OCI-LY3 (cell line): ENCODE measurements at regions not wholly inside any gene's neighbourhood (a gene's known extent, or its start where the extent isn't known, plus 50 kb on each side); places are given as distances from the start of the nearest gene placed in this dataset.

Experiments
- H2AFZ ChIP-seq: fragments of 200-600, 300-600 bp; shearing (Covaris generic); 2 replicates; pipeline ENCODE4 v1.6.0; 2014; ENCODE audit warnings: antibody characterized with exemption, low read depth, low read length
- H3K27ac ChIP-seq: fragments of 200-600, 300-600 bp; sonication (generic); 2 replicates; pipeline ENCODE4 v1.5.1; 2014; ENCODE audit warnings: mild to moderate bottlenecking, low read length, moderate library complexity, mixed read lengths
- H3K27me3 ChIP-seq: fragments of 200-600, 300-600 bp; sonication (generic); 2 replicates; pipeline ENCODE4 v1.6.1; 2014; ENCODE audit warnings: low read depth, low read length, mixed read lengths
- H3K36me3 ChIP-seq: fragments of 200-600, 300-600 bp; sonication (generic); replicated peaks from 2 replicates; pipeline ENCODE3; 2014; ENCODE audit warnings: low read depth, low read length, mixed read lengths
- H3K4me1 ChIP-seq: fragments of 300-600, 200-600 bp; sonication (generic); 2 replicates; pipeline ENCODE4 v1.6.1; 2014; ENCODE audit warnings: low read length, mixed read lengths
- H3K4me2 ChIP-seq: fragments of 200-600, 300-600 bp; sonication (generic); 2 replicates; pipeline ENCODE4 v1.6.1; 2014; ENCODE audit warnings: low read length, mixed read lengths
- H3K4me3 ChIP-seq: fragments of 300-600, 200-600 bp; sonication (generic); 2 replicates; pipeline ENCODE4 v1.5.1; 2014; ENCODE audit warnings: antibody characterized with exemption, mild to moderate bottlenecking, low read length, moderate library complexity
- H3K79me2 ChIP-seq: fragments of 300-600, 200-600 bp; shearing (Covaris generic); 2 replicates; pipeline ENCODE4 v1.6.1; 2014; ENCODE audit warnings: mild to moderate bottlenecking, low read length, mixed read lengths
- H3K9ac ChIP-seq: fragments of 300-600, 200-600 bp; shearing (Covaris generic); 2 replicates; pipeline ENCODE4 v1.6.0; 2014; ENCODE audit warnings: mild to moderate bottlenecking, low read length, moderate library complexity
- H3K9me3 ChIP-seq: fragments of 200-600, 300-600 bp; shearing (Covaris generic); 2 replicates; pipeline ENCODE4 v1.6.1; 2014; ENCODE audit warnings: low read length, mixed read lengths; ENCODE audit not compliant: insufficient read depth
- H4K20me1 ChIP-seq: fragments of 200-600, 300-600 bp; sonication (generic); 2 replicates; pipeline ENCODE4 v1.6.1; 2016; ENCODE audit warnings: low read length, mixed read lengths; ENCODE audit not compliant: insufficient read depth
- EZH2phosphoT487 ChIP-seq: fragments of 200-600 bp; shearing (Covaris generic); IDR thresholded peaks from 2 replicates; pipeline ENCODE4 v1.6.1; 2018; ENCODE audit warnings: antibody characterized with exemption, mixed run types, low read depth
- TF ChIP-seq, protein P1 (sequence below): fragments of 200-600, 300-600 bp; sonication (generic); IDR thresholded peaks from 2 replicates; pipeline ENCODE4 v1.5.1; 2014; ENCODE audit warnings: antibody characterized with exemption, low read length, low read depth

GRCh38 chr2:239566162-239566994 is 165.6 kb upstream of the HDAC4 start:
- H3K4me1 ChIP-seq = no peaks in the 10 kb centered on the region
- H3K79me2 ChIP-seq = no peaks in the 10 kb centered on the region
- H3K9me3 ChIP-seq = no peaks in the 10 kb centered on the region
- no peak for TF ChIP-seq EZH2phosphoT487
- TF ChIP-seq, protein P1, sequence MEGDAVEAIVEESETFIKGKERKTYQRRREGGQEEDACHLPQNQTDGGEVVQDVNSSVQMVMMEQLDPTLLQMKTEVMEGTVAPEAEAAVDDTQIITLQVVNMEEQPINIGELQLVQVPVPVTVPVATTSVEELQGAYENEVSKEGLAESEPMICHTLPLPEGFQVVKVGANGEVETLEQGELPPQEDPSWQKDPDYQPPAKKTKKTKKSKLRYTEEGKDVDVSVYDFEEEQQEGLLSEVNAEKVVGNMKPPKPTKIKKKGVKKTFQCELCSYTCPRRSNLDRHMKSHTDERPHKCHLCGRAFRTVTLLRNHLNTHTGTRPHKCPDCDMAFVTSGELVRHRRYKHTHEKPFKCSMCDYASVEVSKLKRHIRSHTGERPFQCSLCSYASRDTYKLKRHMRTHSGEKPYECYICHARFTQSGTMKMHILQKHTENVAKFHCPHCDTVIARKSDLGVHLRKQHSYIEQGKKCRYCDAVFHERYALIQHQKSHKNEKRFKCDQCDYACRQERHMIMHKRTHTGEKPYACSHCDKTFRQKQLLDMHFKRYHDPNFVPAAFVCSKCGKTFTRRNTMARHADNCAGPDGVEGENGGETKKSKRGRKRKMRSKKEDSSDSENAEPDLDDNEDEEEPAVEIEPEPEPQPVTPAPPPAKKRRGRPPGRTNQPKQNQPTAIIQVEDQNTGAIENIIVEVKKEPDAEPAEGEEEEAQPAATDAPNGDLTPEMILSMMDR = no peak
- peaks cover 7% of the 10 kb centered on the region; the same call in 1 of the 2 replicates for H3K27me3 ChIP-seq
- no peak overlapping the region for H2AFZ ChIP-seq
- H3K4me2 ChIP-seq = no peak overlapping the region
- H3K27ac ChIP-seq = no peak overlapping the region
- H3K36me3 ChIP-seq = no peaks in the 10 kb centered on the region
- H3K9ac ChIP-seq = no peak overlapping the region
- no peak overlapping the region for H3K4me3 ChIP-seq
- no peaks in the 10 kb centered on the region for H4K20me1 ChIP-seq

DNA sequence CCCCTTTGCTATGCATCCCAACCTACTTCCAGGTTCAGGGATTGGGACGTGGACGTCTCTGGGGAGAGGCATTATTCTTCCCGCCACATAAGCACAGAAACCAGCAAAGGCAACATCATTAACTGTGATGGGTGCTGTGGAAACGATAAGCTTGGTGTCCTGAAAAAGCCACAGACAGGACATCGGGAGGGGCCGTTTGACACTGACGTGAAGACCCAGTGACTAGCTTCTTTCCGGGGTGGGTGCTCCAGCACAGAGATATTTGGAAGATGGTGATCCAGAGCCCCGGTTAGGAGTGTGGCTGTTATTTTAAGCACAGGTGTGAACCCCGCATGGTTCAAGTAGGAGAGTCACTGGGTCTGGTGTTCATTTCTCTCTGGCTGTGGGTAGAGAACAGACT is 163.8 kb upstream of the HDAC4 start:
- no peak for TF ChIP-seq EZH2phosphoT487
- TF ChIP-seq, protein P1 = no peak
- Histone ChIP-seq H4K20me1 (no peaks in the 10 kb centered on the region), H3K4me2 (no peak overlapping the region), H3K4me1 (no peaks in the 10 kb centered on the region), H3K4me3 (no peak overlapping the region), H3K27me3 (peaks cover 7% of the 10 kb centered on the region; the same call in 1 of the 2 replicates), H3K36me3 (no peaks in the 10 kb centered on the region), H3K27ac (no peak overlapping the region), H2AFZ (no peak overlapping the region), H3K9ac (no peak overlapping the region), H3K79me2 (no peaks in the 10 kb centered on the region), H3K9me3 (no peaks in the 10 kb centered on the region)

- Histone ChIP-seq H3K9ac (no peak overlapping the region), H3K4me3 (no peak overlapping the region), H3K27ac (no peak overlapping the region), H3K4me1 (no peaks in the 10 kb centered on the region), H4K20me1 (no peaks in the 10 kb centered on the region), H3K4me2 (no peak overlapping the region), H3K27me3 (peaks cover 7% of the 10 kb centered on the region; the same call in 1 of the 2 replicates), H3K36me3 (no peaks in the 10 kb centered on the region), H3K9me3 (no peaks in the 10 kb centered on the region), H2AFZ (no peak overlapping the region), H3K79me2 (no peaks in the 10 kb centered on the region)
- TF ChIP-seq, protein P1 = no peak
- no peak for TF ChIP-seq EZH2phosphoT487
Measured at GRCh38 chr2:239563561-239563960, 162.7 kb upstream of the HDAC4 start.

- TF ChIP-seq, protein P1 = no peak
- no peak for TF ChIP-seq EZH2phosphoT487
- Histone ChIP-seq H3K27me3 (peaks cover 7% of the 10 kb centered on the region; the same call in 1 of the 2 replicates), H3K36me3 (no peaks in the 10 kb centered on the region), H3K27ac (no peak overlapping the region), H3K9ac (no peak overlapping the region), H4K20me1 (no peaks in the 10 kb centered on the region), H3K4me2 (no peak overlapping the region), H3K79me2 (no peaks in the 10 kb centered on the region), H3K4me3 (no peak overlapping the region), H3K4me1 (no peaks in the 10 kb centered on the region), H2AFZ (no peak overlapping the region), H3K9me3 (no peaks in the 10 kb centered on the region)
Measured at GRCh38 chr2:239561446-239562001, 160.7 kb upstream of the HDAC4 start.
